Smooth muscle cell (in vitro differentiated cells): ENCODE measurements at regions not wholly inside any gene's neighbourhood (a gene's known extent, or its start where the extent isn't known, plus 50 kb on each side); places are given as distances from the start of the nearest gene placed in this dataset.

ENCODE experiments used
- DNase-seq: peaks from one replicate; lab custom pipeline; 2025; ENCODE audit not compliant: unreplicated experiment; lab: John Stamatoyannopoulos, UW
- H2AFZ ChIP-seq: fragments of 200-600 bp; sonication (generic); 2 replicates; pipeline ENCODE4 v1.6.0; 2016; ENCODE audit warnings: antibody characterized with exemption, low read depth, mild to moderate bottlenecking
- H3F3A ChIP-seq: fragments of 200-600 bp; sonication (generic); 2 replicates; pipeline ENCODE4 v1.6.0; 2017; ENCODE audit warnings: antibody characterized with exemption, low read depth
- H3K27ac ChIP-seq: fragments of 200-600 bp; sonication (generic); 2 replicates; pipeline ENCODE4 v1.5.1; 2016; ENCODE audit warnings: low read depth, mild to moderate bottlenecking
- H3K27me3 ChIP-seq: fragments of 200-600 bp; sonication (generic); 2 replicates; pipeline ENCODE4 v1.6.1; 2016; ENCODE audit warnings: low read depth, mild to moderate bottlenecking
- H3K36me3 ChIP-seq: fragments of 200-600 bp; sonication (generic); 2 replicates; pipeline ENCODE4 v1.5.1; 2016; ENCODE audit warnings: low read depth
- H3K4me1 ChIP-seq: fragments of 200-600 bp; sonication (generic); 2 replicates; pipeline ENCODE4 v1.5.1; 2016; ENCODE audit warnings: low read depth
- H3K4me2 ChIP-seq: fragments of 200-600 bp; sonication (generic); 2 replicates; pipeline ENCODE4 v1.6.0; 2016; ENCODE audit warnings: mild to moderate bottlenecking
- H3K4me3 ChIP-seq: fragments of 200-600 bp; sonication (generic); 2 replicates; pipeline ENCODE4 v1.5.1; 2016; ENCODE audit warnings: mild to moderate bottlenecking
- H3K79me2 ChIP-seq: fragments of 200-600 bp; sonication (generic); 2 replicates; pipeline ENCODE4 v1.6.0; 2016; ENCODE audit warnings: low read depth, mild to moderate bottlenecking
- H3K9ac ChIP-seq: fragments of 200-600 bp; sonication (generic); 2 replicates; pipeline ENCODE4 v1.6.0; 2016; ENCODE audit warnings: low read depth
- H3K9me3 ChIP-seq: fragments of 200-600 bp; sonication (generic); replicated peaks from 2 replicates; pipeline ENCODE4 v1.5.1; 2016; ENCODE audit warnings: low read depth
- H4K20me1 ChIP-seq: fragments of 200-600 bp; sonication (generic); 2 replicates; pipeline ENCODE4 v1.6.0; 2016; ENCODE audit warnings: low read depth
- WGBS: methylation state at CpG from one replicate; pipeline ENCODE4 v1.1.7; 2016; ENCODE audit warnings: low lambda C conversion rate; 5-methylcytosine and 5-hydroxymethylcytosine counted together
- TF ChIP-seq, protein P1 (sequence below): fragments of 200-600 bp; sonication (generic); IDR thresholded peaks from 2 replicates; pipeline ENCODE4 v1.5.1; 2017; ENCODE audit warnings: borderline replicate concordance, mild to moderate bottlenecking, antibody characterized with exemption; ENCODE audit not compliant: insufficient read depth, poor library complexity, severe bottlenecking

DNA sequence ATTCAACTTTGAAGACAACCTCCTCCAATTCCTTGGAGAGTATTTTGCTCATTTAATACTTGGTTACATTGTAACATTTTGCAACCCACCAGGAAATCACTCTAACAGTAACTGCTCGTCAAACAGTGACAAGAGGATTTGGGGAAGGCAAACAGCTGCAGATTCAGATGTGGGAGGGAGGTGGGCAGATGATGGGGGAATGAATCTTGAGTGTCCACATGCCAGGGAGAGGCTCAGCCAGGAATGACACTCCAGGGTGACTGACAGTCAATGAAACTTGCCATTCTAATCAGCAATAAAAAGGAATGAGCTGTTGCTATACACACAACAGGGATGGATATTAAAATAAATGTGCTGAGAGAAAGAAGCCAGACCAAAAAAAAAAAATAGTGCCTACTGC lies 97.7 kb upstream of the ANKRD55 start:
- no peak overlapping the region for H3K9ac ChIP-seq
- peak overlapping the region; percentile 31 for H3K4me2 ChIP-seq
- TF ChIP-seq, protein P1, sequence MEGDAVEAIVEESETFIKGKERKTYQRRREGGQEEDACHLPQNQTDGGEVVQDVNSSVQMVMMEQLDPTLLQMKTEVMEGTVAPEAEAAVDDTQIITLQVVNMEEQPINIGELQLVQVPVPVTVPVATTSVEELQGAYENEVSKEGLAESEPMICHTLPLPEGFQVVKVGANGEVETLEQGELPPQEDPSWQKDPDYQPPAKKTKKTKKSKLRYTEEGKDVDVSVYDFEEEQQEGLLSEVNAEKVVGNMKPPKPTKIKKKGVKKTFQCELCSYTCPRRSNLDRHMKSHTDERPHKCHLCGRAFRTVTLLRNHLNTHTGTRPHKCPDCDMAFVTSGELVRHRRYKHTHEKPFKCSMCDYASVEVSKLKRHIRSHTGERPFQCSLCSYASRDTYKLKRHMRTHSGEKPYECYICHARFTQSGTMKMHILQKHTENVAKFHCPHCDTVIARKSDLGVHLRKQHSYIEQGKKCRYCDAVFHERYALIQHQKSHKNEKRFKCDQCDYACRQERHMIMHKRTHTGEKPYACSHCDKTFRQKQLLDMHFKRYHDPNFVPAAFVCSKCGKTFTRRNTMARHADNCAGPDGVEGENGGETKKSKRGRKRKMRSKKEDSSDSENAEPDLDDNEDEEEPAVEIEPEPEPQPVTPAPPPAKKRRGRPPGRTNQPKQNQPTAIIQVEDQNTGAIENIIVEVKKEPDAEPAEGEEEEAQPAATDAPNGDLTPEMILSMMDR = no peak
- peaks cover 36% of the 10 kb centered on the region for H3K4me1 ChIP-seq
- peaks cover 7% of the 10 kb centered on the region for H3K36me3 ChIP-seq
- H2AFZ ChIP-seq = no peak overlapping the region
- peak overlapping the region; percentile 95 for H3K27ac ChIP-seq
- DNase-seq = no peak
- H4K20me1 ChIP-seq = no peaks in the 10 kb centered on the region
- no peaks in the 10 kb centered on the region for H3K79me2 ChIP-seq
- peaks cover 37% of the 10 kb centered on the region for H3F3A ChIP-seq
- no peaks in the 10 kb centered on the region for H3K27me3 ChIP-seq
- no peak overlapping the region for H3K4me3 ChIP-seq
- 30% methylated on average over 1 of the region's 1 CpG for WGBS
- peaks cover 5% of the 10 kb centered on the region for H3K9me3 ChIP-seq

DNA sequence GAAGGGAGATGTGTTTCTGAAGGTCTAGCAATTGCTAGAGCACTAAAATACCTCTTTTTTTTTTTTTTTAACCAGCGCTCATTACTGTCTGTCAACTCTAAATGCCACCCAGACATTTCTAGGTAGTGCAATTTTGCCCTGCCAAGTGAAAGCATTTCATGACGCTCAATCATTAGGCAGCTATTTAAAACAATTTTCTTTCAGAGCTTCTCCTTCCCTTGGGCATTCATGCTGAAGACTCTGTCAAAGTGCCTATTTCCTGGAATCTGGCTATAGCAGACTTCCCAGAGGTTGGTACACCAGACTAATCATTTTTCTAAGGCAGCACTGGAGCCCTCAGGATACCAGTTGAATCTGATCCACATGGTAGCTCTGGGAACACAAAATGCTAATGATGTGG lies 97.0 kb upstream of the ANKRD55 start:
- Histone ChIP-seq H3K36me3 (peaks cover 7% of the 10 kb centered on the region), H3K9me3 (peaks cover 5% of the 10 kb centered on the region), H4K20me1 (no peaks in the 10 kb centered on the region), H3K27me3 (no peaks in the 10 kb centered on the region), H3K27ac (peak overlapping the region; percentile 95), H3K4me3 (no peak overlapping the region), H3K79me2 (peaks cover 3% of the 10 kb centered on the region), H2AFZ (no peak overlapping the region), H3F3A (peaks cover 37% of the 10 kb centered on the region), H3K9ac (peak overlapping the region; percentile 18), H3K4me1 (peaks cover 36% of the 10 kb centered on the region), H3K4me2 (peak overlapping the region; percentile 56)
- DNase-seq = no peak
- TF ChIP-seq, protein P1 = no peak
- WGBS = 64% methylated on average over 2 of the region's 2 CpGs

GRCh38 chr5:56329652-56330051 lies 96.5 kb upstream of the ANKRD55 start:
- TF ChIP-seq, protein P1 = no peak
- Histone ChIP-seq H3K9ac (peak overlapping the region; percentile 68), H3K27ac (peak overlapping the region; percentile 95), H3K9me3 (peaks cover 5% of the 10 kb centered on the region), H3K27me3 (no peaks in the 10 kb centered on the region), H4K20me1 (no peaks in the 10 kb centered on the region), H3K4me3 (no peak overlapping the region), H3K79me2 (peaks cover 3% of the 10 kb centered on the region), H3F3A (peaks cover 40% of the 10 kb centered on the region), H3K4me1 (peaks cover 36% of the 10 kb centered on the region), H3K4me2 (peak overlapping the region; percentile 56), H2AFZ (no peak overlapping the region), H3K36me3 (peaks cover 2% of the 10 kb centered on the region)
- no peak for DNase-seq
- WGBS = 62% methylated on average over 3 of the region's 3 CpGs
